ENCODE measurements at regions not wholly inside any gene's neighbourhood (a gene's known extent, or its start where the extent isn't known, plus 50 kb on each side); places are given as distances from the start of the nearest gene placed in this dataset.
"Not testable (repeated sequence)": the region's sequence is repeated elsewhere in the genome, so short reads cannot be mapped to it uniquely, and the experiment has no call there.

DNA sequence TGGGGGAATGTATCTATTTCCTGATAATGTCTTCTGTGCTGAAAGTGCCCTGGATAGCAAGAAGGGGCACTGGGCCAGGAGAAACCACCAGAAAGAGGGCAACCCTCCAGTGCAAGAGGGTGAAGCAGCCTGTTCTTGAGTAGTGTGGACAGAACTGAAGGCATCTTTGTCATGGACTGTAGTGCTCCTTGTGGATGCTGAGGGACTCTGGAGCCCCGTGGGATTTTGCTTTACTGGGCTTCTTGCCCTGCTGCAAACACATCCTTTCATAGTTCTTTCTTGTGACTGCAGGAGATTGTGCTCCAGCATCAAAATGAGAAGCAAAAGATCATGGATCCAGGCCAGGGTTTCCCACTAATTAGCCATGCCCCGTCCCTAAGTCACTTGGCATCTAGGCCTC, 300.6 kb downstream of the ZNF326 start:
- no peak for DNase-seq (ENCODE audit: low read depth)
- Histone ChIP-seq H3K4me1 (ENCODE audit: control insufficient read depth, insufficient read depth, low read length) (peaks cover 12% of the 10 kb centered on the region), H3K36me3 (ENCODE audit: control insufficient read depth, insufficient read depth, low read length, severe bottlenecking) (no peaks in the 10 kb centered on the region), H3K9ac (ENCODE audit: low read length) (no peak overlapping the region), H3K4me3 (ENCODE audit: low read length) (no peak overlapping the region), H3K9me3 (ENCODE audit: control insufficient read depth, low read length) (no peaks in the 10 kb centered on the region), H3K27me3 (replicated peaks; ENCODE audit: control insufficient read depth, insufficient read depth, low read length) (no peaks in the 10 kb centered on the region)

DNA sequence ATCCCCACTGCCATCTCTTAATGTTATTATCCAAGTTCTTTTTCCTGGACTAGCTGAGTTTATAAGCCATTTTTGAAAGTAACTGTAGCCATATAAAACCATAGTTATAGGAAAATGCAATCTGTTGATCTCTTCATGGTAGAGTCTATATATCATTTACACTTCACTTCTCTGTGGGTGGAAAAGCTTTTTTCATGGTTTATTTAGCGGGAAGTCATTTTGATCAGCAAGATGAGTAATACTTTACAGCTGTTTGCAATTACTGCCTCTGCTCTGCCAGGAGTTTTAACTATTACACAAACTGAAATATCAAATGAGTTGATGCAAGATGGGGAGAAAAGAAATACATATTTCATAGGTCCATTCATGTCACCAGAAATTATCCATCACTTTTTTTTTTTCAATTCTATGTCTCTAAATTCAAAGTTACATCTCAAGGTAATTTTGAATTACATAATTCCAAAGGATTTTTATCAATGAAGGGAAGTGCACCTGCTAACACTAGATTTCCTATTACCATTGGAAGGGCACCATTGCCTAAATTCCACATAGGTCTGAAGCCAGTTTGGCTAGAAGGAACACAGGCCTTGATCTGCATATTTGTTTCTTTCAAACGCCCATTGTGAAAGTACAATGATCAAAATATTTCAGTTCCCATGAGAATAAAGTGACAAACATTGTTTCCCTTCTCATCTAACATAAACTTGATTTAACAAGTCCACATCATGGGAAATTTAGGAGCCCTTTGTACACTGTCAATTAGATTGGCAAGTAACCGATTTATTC, 296.7 kb downstream of the ZNF326 start:
- no peak overlapping the region for H3K9ac ChIP-seq (ENCODE audit: low read length)
- H3K4me1 ChIP-seq (ENCODE audit: control insufficient read depth, insufficient read depth, low read length) = peaks cover 12% of the 10 kb centered on the region
- peak; percentile 31 for DNase-seq (ENCODE audit: low read depth)
- H3K27me3 ChIP-seq (replicated peaks; ENCODE audit: control insufficient read depth, insufficient read depth, low read length) = no peaks in the 10 kb centered on the region
- no peak overlapping the region for H3K4me3 ChIP-seq (ENCODE audit: low read length)
- H3K36me3 ChIP-seq (ENCODE audit: control insufficient read depth, insufficient read depth, low read length, severe bottlenecking) = no peaks in the 10 kb centered on the region
- no peaks in the 10 kb centered on the region for H3K9me3 ChIP-seq (ENCODE audit: control insufficient read depth, low read length)

DNA sequence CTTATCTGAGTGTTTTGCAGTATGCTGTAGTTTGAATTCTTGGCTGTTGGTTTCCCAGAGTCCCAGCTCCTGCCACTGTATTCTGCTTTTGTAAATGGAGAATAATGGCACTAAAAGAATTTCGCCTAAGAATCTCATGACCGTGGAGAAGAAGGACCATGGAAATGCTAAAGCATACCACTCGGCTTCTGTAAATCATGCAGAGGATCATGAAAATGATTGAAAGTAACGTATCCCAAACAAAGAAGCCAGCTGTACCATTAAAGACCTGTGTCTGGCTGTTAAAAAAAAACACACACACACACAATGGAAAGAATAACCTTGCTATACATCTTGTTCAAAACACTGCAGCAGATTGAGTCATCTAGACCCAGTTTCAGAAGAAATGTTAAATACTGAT, 287.9 kb downstream of the ZNF326 start:
- no peaks in the 10 kb centered on the region for H3K36me3 ChIP-seq (ENCODE audit: control insufficient read depth, insufficient read depth, low read length, severe bottlenecking)
- H3K9me3 ChIP-seq (ENCODE audit: control insufficient read depth, low read length) = no peaks in the 10 kb centered on the region
- no peak overlapping the region for H3K9ac ChIP-seq (ENCODE audit: low read length)
- no peak for DNase-seq (ENCODE audit: low read depth)
- H3K27me3 ChIP-seq (replicated peaks; ENCODE audit: control insufficient read depth, insufficient read depth, low read length) = no peaks in the 10 kb centered on the region
- H3K4me1 ChIP-seq (ENCODE audit: control insufficient read depth, insufficient read depth, low read length) = peaks cover 16% of the 10 kb centered on the region
- no peak overlapping the region for H3K4me3 ChIP-seq (ENCODE audit: low read length)

DNA sequence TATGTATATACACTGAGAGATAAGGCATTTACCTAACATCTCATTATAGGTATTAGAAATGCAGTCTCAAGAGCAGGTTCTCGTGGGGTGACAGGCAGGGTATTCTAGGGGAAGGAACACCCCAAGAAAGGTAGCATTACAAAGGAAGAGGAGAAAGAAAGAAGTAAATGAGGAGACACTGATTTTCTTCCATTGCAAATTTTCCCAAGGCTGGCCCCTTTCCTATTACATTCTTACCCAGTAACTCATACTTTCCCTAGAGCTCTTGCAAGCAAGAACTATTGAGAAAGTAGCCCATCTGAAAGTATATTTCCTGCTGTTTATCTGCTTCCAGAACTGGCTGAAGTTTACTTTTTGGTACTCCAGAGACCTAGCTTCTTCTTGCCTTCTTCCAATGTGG, 287.0 kb downstream of the ZNF326 start:
- DNase-seq (ENCODE audit: low read depth) = peak; percentile 11
- peak overlapping the region; percentile 46 for H3K9ac ChIP-seq (ENCODE audit: low read length)
- H3K36me3 ChIP-seq (ENCODE audit: control insufficient read depth, insufficient read depth, low read length, severe bottlenecking); H3K27me3 ChIP-seq (replicated peaks; ENCODE audit: control insufficient read depth, insufficient read depth, low read length); H3K9me3 ChIP-seq (ENCODE audit: control insufficient read depth, low read length): not testable (repeated sequence)
- H3K4me3 ChIP-seq (ENCODE audit: low read length) = peak overlapping the region; percentile 26
- H3K4me1 ChIP-seq (ENCODE audit: control insufficient read depth, insufficient read depth, low read length) = peaks cover 16% of the 10 kb centered on the region

- Histone ChIP-seq H3K4me1 (ENCODE audit: control insufficient read depth, insufficient read depth, low read length) (peaks cover 13% of the 10 kb centered on the region), H3K9me3 (ENCODE audit: control insufficient read depth, low read length) (no peaks in the 10 kb centered on the region), H3K4me3 (ENCODE audit: low read length) (no peak overlapping the region), H3K9ac (ENCODE audit: low read length) (no peak overlapping the region), H3K36me3 (ENCODE audit: control insufficient read depth, insufficient read depth, low read length, severe bottlenecking) (no peaks in the 10 kb centered on the region), H3K27me3 (replicated peaks; ENCODE audit: control insufficient read depth, insufficient read depth, low read length) (no peaks in the 10 kb centered on the region)
- DNase-seq (ENCODE audit: low read depth) = no peak
Measured at GRCh38 chr1:90277270-90277669, 282.4 kb downstream of the ZNF326 start.

DNA sequence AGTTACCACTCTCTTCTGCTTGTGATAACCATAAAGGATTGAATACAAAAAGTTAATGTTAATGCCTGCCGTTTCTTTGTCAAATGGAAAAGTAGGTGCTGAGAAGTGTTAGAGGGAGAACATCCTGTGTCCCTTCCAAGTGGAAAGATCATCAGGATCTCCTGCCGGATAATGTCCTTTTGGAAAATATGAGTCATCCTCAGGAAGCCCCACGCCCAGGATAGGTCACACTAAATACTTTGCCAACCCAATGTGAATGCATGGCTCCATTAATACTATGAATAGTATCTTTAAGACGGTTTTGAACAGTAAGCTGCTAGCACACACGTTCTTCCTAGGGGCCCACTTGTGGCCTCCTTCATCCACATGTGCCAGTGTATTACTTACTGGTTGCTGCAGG, 279.5 kb downstream of the ZNF326 start:
- Histone ChIP-seq H3K4me3 (ENCODE audit: low read length) (no peak overlapping the region), H3K9ac (ENCODE audit: low read length) (no peak overlapping the region), H3K27me3 (replicated peaks; ENCODE audit: control insufficient read depth, insufficient read depth, low read length) (no peaks in the 10 kb centered on the region), H3K36me3 (ENCODE audit: control insufficient read depth, insufficient read depth, low read length, severe bottlenecking) (no peaks in the 10 kb centered on the region), H3K4me1 (ENCODE audit: control insufficient read depth, insufficient read depth, low read length) (no peaks in the 10 kb centered on the region), H3K9me3 (ENCODE audit: control insufficient read depth, low read length) (no peaks in the 10 kb centered on the region)
- DNase-seq (ENCODE audit: low read depth) = no peak

DNA sequence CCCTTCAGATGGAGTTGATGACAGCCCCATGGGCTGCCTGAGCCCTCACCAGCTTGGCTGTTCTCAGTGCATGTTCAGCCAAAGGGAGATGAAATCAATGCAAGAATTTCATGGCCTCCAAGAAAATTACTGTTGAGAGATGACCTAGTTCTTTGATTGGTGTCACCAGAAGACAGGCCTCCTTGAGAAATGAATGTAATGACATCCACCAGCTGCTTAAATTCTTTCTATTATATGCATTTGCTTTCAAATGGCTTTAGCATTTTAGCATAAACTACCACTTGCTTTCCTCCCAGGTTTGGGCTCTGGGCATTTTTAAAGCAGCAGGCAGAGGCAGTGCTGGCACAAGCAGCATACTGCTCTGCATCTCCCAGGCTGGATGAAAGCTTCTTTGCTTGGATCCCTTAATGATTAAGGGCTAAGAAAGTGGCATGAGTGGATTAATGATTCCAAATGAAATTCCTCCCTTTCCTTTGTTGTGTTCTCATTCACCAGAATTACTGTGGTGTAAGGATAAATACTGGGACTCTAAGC, 278.4 kb downstream of the ZNF326 start:
- Histone ChIP-seq H3K9ac (ENCODE audit: low read length) (no peak overlapping the region), H3K27me3 (replicated peaks; ENCODE audit: control insufficient read depth, insufficient read depth, low read length) (no peaks in the 10 kb centered on the region), H3K4me1 (ENCODE audit: control insufficient read depth, insufficient read depth, low read length) (no peaks in the 10 kb centered on the region), H3K36me3 (ENCODE audit: control insufficient read depth, insufficient read depth, low read length, severe bottlenecking) (no peaks in the 10 kb centered on the region), H3K9me3 (ENCODE audit: control insufficient read depth, low read length) (no peaks in the 10 kb centered on the region), H3K4me3 (ENCODE audit: low read length) (no peak overlapping the region)
- DNase-seq (ENCODE audit: low read depth) = no peak

- Histone ChIP-seq H3K27me3 (replicated peaks; ENCODE audit: control insufficient read depth, insufficient read depth, low read length) (no peaks in the 10 kb centered on the region), H3K4me1 (ENCODE audit: control insufficient read depth, insufficient read depth, low read length) (peaks cover 6% of the 10 kb centered on the region), H3K36me3 (ENCODE audit: control insufficient read depth, insufficient read depth, low read length, severe bottlenecking) (no peaks in the 10 kb centered on the region), H3K9ac (ENCODE audit: low read length) (no peak overlapping the region), H3K4me3 (ENCODE audit: low read length) (no peak overlapping the region), H3K9me3 (ENCODE audit: control insufficient read depth, low read length) (peaks cover 5% of the 10 kb centered on the region)
- peak; percentile 11 for DNase-seq (ENCODE audit: low read depth)
Measured at GRCh38 chr1:90262791-90263190, 267.9 kb downstream of the ZNF326 start.

DNA sequence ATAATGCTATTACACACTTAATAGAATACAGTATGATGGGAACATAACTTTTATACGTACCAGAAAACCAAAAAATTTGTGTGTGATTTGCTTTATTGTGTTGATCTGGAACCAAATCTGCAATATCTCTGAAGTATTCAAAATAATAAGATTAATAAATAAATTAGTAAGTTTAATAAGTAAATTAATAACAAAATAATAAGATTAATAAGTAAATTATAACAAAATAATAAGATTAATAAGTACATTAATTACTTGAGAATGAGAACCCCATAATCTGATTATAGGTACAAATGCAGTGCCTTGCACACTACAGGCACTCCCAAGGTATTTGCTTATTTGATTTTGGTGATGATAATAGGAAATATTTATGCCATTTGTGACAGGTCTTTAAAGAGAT, 267.4 kb downstream of the ZNF326 start:
- no peak overlapping the region for H3K4me3 ChIP-seq (ENCODE audit: low read length)
- H3K27me3 ChIP-seq (replicated peaks; ENCODE audit: control insufficient read depth, insufficient read depth, low read length) = peaks cover 4% of the 10 kb centered on the region
- H3K9me3 ChIP-seq (ENCODE audit: control insufficient read depth, low read length) = peaks cover 5% of the 10 kb centered on the region
- H3K9ac ChIP-seq (ENCODE audit: low read length) = no peak overlapping the region
- no peak for DNase-seq (ENCODE audit: low read depth)
- no peaks in the 10 kb centered on the region for H3K36me3 ChIP-seq (ENCODE audit: control insufficient read depth, insufficient read depth, low read length, severe bottlenecking)
- H3K4me1 ChIP-seq (ENCODE audit: control insufficient read depth, insufficient read depth, low read length) = peaks cover 6% of the 10 kb centered on the region

GRCh38 chr1:90246069-90246468, 251.2 kb downstream of the ZNF326 start:
- no peak overlapping the region for H3K9ac ChIP-seq (ENCODE audit: low read length)
- H3K9me3 ChIP-seq (ENCODE audit: control insufficient read depth, low read length) = no peaks in the 10 kb centered on the region
- no peaks in the 10 kb centered on the region for H3K36me3 ChIP-seq (ENCODE audit: control insufficient read depth, insufficient read depth, low read length, severe bottlenecking)
- H3K4me1 ChIP-seq (ENCODE audit: control insufficient read depth, insufficient read depth, low read length) = no peaks in the 10 kb centered on the region
- DNase-seq (ENCODE audit: low read depth) = no peak
- no peaks in the 10 kb centered on the region for H3K27me3 ChIP-seq (replicated peaks; ENCODE audit: control insufficient read depth, insufficient read depth, low read length)
- H3K4me3 ChIP-seq (ENCODE audit: low read length) = no peak overlapping the region

DNA sequence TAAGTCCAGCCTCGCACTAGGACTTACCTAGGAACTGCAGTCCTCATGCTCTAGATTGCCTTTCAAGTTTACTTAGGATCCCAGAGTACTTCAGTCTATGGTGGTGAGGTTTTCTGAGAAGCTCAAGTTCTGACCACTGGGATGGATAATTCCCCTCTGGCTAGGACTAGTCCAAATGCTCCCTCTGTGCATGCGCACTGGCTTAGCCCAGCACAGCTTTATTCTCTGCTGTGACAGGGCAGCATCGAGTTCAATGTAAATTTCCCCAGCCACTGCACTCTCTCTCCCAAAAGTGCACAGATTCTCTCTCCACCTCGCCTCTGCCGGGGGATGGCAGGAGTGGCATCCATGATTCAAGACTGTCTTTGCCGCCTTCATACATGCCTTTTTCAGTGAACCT, 241.6 kb downstream of the ZNF326 start:
- H3K4me1 ChIP-seq (ENCODE audit: control insufficient read depth, insufficient read depth, low read length) = no peaks in the 10 kb centered on the region
- no peaks in the 10 kb centered on the region for H3K36me3 ChIP-seq (ENCODE audit: control insufficient read depth, insufficient read depth, low read length, severe bottlenecking)
- H3K27me3 ChIP-seq (replicated peaks; ENCODE audit: control insufficient read depth, insufficient read depth, low read length) = no peaks in the 10 kb centered on the region
- H3K4me3 ChIP-seq (ENCODE audit: low read length) = no peak overlapping the region
- H3K9me3 ChIP-seq (ENCODE audit: control insufficient read depth, low read length) = peaks cover 27% of the 10 kb centered on the region
- H3K9ac ChIP-seq (ENCODE audit: low read length) = no peak overlapping the region
- no peak for DNase-seq (ENCODE audit: low read depth)

DNA sequence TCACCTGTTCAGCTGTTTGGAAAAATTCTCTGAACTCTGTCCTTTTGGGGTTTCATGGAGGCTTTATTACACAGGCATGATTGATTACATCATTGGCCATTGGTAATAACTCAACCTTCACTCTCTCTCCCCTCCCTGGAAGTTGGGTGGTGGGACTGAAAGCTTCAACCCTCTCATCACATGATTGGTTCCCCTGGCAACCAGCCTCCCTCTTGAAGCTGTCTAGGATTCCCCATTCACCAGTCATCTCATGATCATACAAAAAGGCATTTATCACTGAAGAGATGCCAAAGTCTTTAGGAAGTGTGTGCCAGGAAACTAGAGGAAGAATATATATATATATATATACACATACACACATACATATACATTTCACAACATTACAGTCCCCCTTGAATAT, 228.5 kb downstream of the ZNF326 start:
- Histone ChIP-seq H3K4me3 (ENCODE audit: low read length) (no peak overlapping the region), H3K9me3 (ENCODE audit: control insufficient read depth, low read length) (no peaks in the 10 kb centered on the region), H3K9ac (ENCODE audit: low read length) (no peak overlapping the region), H3K36me3 (ENCODE audit: control insufficient read depth, insufficient read depth, low read length, severe bottlenecking) (no peaks in the 10 kb centered on the region), H3K27me3 (replicated peaks; ENCODE audit: control insufficient read depth, insufficient read depth, low read length) (no peaks in the 10 kb centered on the region), H3K4me1 (ENCODE audit: control insufficient read depth, insufficient read depth, low read length) (no peaks in the 10 kb centered on the region)
- DNase-seq (ENCODE audit: low read depth) = no peak

Measured in adipocyte (in vitro differentiated cells).